ENCODE measurements at regions not wholly inside any gene's neighbourhood (a gene's known extent, or its start where the extent isn't known, plus 50 kb on each side); places are given as distances from the start of the nearest gene placed in this dataset.

GRCh38 chr17:52470553-52470952 lies 312.0 kb upstream of the CA10 start:
- TF ChIP-seq CTCF (IDR thresholded peaks at IDR 0.05; ENCODE audit: low read length) (no peak), EZH2 (IDR thresholded peaks at IDR 0.05; ENCODE audit: borderline replicate concordance, low read length) (no peak)

All from OCI-LY1 (cell line).